ENCODE measurements at regions not wholly inside any gene's neighbourhood (a gene's known extent, or its start where the extent isn't known, plus 50 kb on each side); places are given as distances from the start of the nearest gene placed in this dataset.

DNA sequence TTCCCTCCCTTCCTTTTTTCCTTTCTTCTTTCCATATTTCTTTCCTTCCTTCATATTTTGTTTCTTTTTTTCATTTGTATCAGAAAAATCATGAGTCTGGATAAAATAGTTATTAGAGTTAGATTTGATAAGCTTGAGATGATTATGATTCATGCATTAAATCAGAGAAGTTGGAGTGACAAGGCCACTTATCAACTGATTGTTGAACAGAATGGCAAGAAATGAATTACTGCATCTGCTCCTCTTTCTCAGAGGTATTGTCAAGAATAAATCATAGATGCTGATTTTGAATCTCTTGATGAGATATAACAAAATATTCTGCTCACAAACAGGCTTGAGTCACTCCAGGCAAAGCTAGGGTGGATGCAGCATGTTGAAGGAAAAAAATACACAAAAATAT lies 54.6 kb upstream of the ANO5 start:
- no peak overlapping the region for H3K4me3 ChIP-seq (ENCODE audit: low read depth, low read length)
- in situ Hi-C loops (cut with HindIII; ENCODE audit: low sequenced_read_pairs), result no loop called here
- DNase-seq (ENCODE audit: low read depth), result no peak
- TF ChIP-seq, protein P1, sequence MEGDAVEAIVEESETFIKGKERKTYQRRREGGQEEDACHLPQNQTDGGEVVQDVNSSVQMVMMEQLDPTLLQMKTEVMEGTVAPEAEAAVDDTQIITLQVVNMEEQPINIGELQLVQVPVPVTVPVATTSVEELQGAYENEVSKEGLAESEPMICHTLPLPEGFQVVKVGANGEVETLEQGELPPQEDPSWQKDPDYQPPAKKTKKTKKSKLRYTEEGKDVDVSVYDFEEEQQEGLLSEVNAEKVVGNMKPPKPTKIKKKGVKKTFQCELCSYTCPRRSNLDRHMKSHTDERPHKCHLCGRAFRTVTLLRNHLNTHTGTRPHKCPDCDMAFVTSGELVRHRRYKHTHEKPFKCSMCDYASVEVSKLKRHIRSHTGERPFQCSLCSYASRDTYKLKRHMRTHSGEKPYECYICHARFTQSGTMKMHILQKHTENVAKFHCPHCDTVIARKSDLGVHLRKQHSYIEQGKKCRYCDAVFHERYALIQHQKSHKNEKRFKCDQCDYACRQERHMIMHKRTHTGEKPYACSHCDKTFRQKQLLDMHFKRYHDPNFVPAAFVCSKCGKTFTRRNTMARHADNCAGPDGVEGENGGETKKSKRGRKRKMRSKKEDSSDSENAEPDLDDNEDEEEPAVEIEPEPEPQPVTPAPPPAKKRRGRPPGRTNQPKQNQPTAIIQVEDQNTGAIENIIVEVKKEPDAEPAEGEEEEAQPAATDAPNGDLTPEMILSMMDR (IDR thresholded peaks at IDR 0.05; ENCODE audit: low read depth, low read length, missing control alignments), result no peak

Data from astrocyte of the cerebellum (primary cell).